GM12874 (cell line): ENCODE measurements at regions not wholly inside any gene's neighbourhood (a gene's known extent, or its start where the extent isn't known, plus 50 kb on each side); places are given as distances from the start of the nearest gene placed in this dataset.

Experiments used
- TF ChIP-seq, protein P1 (sequence below): IDR thresholded peaks from 2 replicates; pipeline ENCODE4 v1.5.1; 2011; ENCODE audit warnings: low read depth, mild to moderate bottlenecking, control low read depth, low read length, moderate library complexity; ENCODE audit not compliant: insufficient read depth

DNA sequence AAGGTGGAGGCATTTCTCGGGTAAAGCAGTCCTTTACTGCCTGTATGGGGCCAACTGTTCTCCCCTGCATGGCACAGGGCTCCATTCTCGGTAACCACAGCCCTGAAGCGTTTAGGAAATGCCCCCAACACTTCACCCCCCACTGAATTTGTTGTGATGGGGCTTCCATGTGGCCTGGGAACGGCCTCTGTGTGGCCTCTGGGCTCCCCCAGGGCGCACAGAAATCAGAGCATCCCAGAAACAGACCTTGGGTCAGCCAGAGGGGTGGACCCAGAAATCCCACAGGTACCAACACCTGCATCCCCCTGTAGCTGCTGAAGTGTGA lies 153.7 kb upstream of the VSTM2B start:
- TF ChIP-seq, protein P1, sequence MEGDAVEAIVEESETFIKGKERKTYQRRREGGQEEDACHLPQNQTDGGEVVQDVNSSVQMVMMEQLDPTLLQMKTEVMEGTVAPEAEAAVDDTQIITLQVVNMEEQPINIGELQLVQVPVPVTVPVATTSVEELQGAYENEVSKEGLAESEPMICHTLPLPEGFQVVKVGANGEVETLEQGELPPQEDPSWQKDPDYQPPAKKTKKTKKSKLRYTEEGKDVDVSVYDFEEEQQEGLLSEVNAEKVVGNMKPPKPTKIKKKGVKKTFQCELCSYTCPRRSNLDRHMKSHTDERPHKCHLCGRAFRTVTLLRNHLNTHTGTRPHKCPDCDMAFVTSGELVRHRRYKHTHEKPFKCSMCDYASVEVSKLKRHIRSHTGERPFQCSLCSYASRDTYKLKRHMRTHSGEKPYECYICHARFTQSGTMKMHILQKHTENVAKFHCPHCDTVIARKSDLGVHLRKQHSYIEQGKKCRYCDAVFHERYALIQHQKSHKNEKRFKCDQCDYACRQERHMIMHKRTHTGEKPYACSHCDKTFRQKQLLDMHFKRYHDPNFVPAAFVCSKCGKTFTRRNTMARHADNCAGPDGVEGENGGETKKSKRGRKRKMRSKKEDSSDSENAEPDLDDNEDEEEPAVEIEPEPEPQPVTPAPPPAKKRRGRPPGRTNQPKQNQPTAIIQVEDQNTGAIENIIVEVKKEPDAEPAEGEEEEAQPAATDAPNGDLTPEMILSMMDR: no peak

DNA sequence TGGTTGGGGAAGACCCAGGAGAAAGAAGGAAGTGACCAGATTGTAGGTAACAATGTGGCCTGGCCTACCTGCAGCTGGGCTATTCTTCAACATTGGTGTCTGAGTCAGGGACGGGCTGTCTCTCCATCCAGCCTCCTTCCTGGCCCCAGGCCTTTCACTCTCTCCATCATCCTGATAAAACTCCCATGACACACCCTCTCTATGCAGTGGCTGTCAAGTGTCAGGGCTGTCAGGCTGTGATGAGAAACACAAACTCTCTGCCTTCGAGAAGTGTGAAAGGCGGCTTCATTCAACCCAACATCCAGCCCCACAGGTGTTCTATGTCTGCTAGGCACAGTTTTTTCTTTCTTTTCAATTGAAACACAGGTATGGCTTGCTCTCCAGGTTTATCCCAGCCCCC lies 153.3 kb upstream of the VSTM2B start:
- TF ChIP-seq, protein P1: no peak

DNA sequence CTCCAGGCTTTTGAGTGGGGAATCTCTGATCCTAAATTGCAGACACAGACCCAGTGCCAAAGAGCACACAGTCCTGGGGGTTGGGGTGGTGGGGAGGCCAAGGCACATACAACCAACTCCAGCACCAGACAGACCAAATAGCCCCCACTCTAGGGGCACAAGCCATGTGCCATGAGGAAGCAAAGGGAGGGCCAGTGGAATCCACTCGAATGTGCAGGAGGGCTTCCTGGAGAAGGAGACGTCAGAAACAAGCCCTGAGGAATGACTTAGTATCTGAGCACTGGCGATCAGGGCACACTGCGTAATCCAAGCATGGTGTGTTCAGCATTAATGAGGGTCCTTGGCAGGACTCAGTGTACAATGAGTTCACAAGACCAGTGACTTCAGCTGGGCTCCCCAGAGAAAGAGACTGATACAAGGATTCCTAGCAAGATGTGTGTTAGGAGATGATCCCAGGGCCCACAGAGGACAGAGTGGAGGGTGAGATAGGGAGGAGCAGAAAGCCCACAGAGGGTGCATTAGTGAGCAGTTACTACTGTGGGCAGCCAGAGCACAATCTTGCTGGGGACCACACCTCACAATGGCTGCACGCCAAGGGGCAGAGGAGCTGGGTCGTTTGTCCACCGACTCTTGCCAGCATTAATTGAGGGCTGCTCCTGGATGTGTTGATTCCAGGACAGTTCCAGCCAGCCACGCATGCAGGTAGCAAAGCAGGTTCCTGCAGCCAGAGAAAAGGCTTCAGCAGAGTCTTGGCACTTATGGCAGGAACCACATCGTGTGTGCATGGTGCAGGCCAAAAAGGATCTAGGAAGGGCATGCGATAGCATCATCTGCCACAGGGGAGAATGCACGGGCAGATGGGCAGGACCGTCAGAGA lies 152.6 kb upstream of the VSTM2B start:
- TF ChIP-seq, protein P1: no peak

DNA sequence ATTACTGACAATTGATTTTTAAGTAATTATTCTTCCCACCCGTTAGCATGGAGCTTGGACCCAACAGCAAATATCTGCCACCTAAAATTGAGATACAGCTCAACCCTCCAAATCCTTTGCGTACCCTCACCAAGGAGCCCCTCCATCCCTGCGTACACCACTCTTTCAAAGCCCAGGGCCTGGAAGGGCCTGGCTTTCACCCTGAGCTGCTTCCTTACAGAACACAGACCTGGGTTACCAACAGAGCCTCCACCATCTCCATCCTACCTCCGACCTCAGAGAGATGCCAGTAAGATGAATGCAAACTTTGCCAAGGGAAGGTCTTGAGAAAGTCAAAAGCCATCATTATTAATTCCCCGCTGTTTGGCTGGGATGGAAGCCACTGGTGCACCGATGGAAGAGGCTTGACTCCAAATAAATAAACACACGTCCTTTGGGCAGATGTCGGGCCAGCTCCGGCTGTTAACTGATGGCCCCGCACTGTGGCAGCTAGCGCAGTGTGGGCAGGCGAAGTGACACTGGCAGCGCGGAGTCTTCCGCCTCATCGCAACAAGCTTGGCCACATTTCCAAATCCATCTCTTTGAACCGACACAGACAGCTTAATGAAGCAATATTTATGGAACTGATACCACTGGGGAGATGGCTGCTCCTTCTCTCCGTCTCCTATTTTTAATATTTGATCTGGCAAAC lies 150.2 kb upstream of the VSTM2B start:
- TF ChIP-seq, protein P1: no peak

DNA sequence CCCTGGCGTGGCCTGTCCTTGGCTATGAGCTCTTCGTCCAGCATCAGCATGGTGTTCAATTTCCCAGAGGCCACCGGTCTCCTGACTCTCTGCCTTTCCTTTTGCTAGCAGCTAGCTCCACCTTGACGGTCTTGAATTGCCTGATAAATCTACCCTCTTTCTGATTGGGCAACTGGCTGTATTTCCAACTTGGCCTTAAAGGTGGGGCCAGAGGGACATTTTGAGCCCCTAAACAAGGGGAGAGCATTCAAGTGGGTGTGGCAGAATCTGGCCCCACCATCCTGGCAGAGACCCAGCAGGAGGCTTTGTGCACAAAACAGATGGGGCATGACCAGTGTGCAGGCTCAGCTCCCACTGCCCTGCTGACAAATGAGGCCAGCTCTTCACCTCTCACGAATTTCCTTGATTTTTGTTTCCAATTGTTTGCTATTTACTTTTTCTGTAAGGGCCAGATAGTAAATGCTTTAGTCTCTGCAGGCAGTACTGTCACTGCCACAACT lies 148.9 kb upstream of the VSTM2B start:
- TF ChIP-seq, protein P1: no peak

DNA sequence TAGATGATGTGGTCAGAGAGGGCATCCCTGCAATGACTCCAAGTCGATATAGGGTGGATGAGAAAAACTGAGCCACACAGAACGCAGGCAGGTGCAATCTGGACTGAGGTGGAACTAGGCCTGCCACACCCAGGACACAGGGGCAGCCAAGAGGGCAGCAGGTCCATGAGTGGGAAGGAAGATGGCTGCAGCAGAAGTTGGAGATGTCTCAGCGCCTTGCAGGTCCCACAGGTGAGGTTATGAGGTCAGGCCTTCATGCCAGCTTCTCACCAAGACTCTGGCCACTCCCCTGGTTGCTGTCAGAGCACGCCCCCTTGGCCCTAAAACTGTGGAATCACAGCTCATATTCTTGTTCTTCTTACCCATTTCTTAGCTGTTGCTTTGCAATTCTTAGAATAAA lies 147.7 kb upstream of the VSTM2B start:
- TF ChIP-seq, protein P1: no peak

DNA sequence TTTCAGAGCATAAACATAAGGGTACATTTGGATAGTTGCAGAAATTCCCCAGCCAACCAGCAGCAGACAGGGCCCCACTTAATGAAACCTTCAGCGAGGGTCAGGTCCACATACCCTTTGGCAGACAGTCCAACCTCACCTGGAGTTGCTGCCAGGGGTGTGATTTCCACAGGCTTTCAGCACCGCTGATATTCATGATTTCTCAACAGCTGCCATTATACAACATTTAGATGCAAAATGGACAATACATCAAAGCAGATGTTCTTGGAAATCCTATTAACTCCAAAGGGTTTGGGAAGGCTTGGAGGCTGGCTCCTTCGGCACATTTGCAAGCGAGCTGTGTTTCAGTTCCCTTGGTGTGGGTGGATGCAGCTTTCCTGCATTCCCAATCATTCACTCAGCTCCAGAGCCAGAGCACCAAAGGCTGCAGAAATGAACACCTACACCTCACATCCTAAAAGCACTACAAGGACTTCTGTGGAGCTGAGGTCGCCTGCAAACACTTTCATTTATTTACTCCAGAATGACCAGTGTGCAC lies 147.2 kb upstream of the VSTM2B start:
- TF ChIP-seq, protein P1: no peak
